H9 (cell line): ENCODE measurements at regions not wholly inside any gene's neighbourhood (a gene's known extent, or its start where the extent isn't known, plus 50 kb on each side); places are given as distances from the start of the nearest gene placed in this dataset.

Source experiments
- DNase-seq: peaks from one replicate; pipeline ENCODE4 v3.0.0-alpha.2; 2017
- H2AFZ ChIP-seq: one replicate; pipeline ENCODE4 v1.6.1; 2013; ENCODE audit warnings: mild to moderate bottlenecking, low read length, control low read depth, moderate library complexity
- H2AK5ac ChIP-seq: 2 replicates; pipeline ENCODE4 v1.6.1; 2013; ENCODE audit warnings: low read length, control low read depth, mixed read lengths; ENCODE audit not compliant: insufficient read length
- H2BK120ac ChIP-seq: one replicate; pipeline ENCODE4 v1.6.1; 2013; ENCODE audit warnings: low read depth, mild to moderate bottlenecking, low read length, control low read depth, inconsistent platforms; ENCODE audit not compliant: poor library complexity, severe bottlenecking
- H2BK12ac ChIP-seq: 2 replicates; pipeline ENCODE4 v1.6.1; 2013; ENCODE audit warnings: low read length, control low read depth, mixed read lengths, low read depth; ENCODE audit not compliant: insufficient read length
- H2BK15ac ChIP-seq: 2 replicates; pipeline ENCODE4 v1.6.1; 2013; ENCODE audit warnings: low read depth, low read length, control low read depth
- H2BK20ac ChIP-seq: one replicate; pipeline ENCODE4 v1.6.1; 2013; ENCODE audit warnings: low read depth, mild to moderate bottlenecking, low read length, control low read depth, inconsistent platforms; ENCODE audit not compliant: poor library complexity, severe bottlenecking
- H2BK5ac ChIP-seq: 2 replicates; pipeline ENCODE4 v1.6.1; 2013; ENCODE audit warnings: low read length, control low read depth, mixed read lengths; ENCODE audit not compliant: insufficient read length
- H3K14ac ChIP-seq: 2 replicates; pipeline ENCODE4 v1.6.1; 2013; ENCODE audit warnings: low read length, control low read depth; ENCODE audit not compliant: insufficient read depth
- H3K18ac ChIP-seq: 2 replicates; pipeline ENCODE4 v1.6.1; 2013; ENCODE audit warnings: low read depth, mild to moderate bottlenecking, mixed read lengths, low read length, control low read depth; ENCODE audit not compliant: insufficient read length
- H3K23ac ChIP-seq: 2 replicates; pipeline ENCODE4 v1.6.1; 2013; ENCODE audit warnings: low read length, control low read depth, mixed read lengths, low read depth; ENCODE audit not compliant: insufficient read length
- H3K23me2 ChIP-seq: 2 replicates; pipeline ENCODE4 v1.6.1; 2013; ENCODE audit warnings: low read depth, mild to moderate bottlenecking, mixed read lengths, low read length, control low read depth; ENCODE audit not compliant: insufficient read length, poor library complexity, severe bottlenecking
- H3K27ac ChIP-seq: 2 replicates; pipeline ENCODE4 v1.5.1; 2013; ENCODE audit warnings: low read length, control low read depth, mixed read lengths, low read depth; ENCODE audit not compliant: insufficient read length
- H3K27me3 ChIP-seq: 2 replicates; pipeline ENCODE4 v1.6.1; 2013; ENCODE audit warnings: low read length, control low read depth, inconsistent platforms; ENCODE audit not compliant: insufficient read depth
- H3K4ac ChIP-seq: 2 replicates; pipeline ENCODE4 v1.6.1; 2013; ENCODE audit warnings: low read depth, mild to moderate bottlenecking, control low read depth, inconsistent platforms, low read length, moderate library complexity
- H3K4me1 ChIP-seq: 2 replicates; pipeline ENCODE4 v1.6.1; 2013; ENCODE audit warnings: low read length, control low read depth, inconsistent platforms; ENCODE audit not compliant: insufficient read depth
- H3K4me2 ChIP-seq: 2 replicates; pipeline ENCODE4 v1.6.1; 2013; ENCODE audit warnings: low read length, control low read depth, mixed read lengths; ENCODE audit not compliant: insufficient read length, insufficient read depth
- H3K56ac ChIP-seq: 2 replicates; pipeline ENCODE4 v1.6.1; 2013; ENCODE audit warnings: low read depth, mild to moderate bottlenecking, mixed read lengths, low read length, control low read depth; ENCODE audit not compliant: insufficient read length
- H3K79me1 ChIP-seq: 2 replicates; pipeline ENCODE4 v1.6.1; 2013; ENCODE audit warnings: low read depth, mild to moderate bottlenecking, moderate library complexity, low read length, control low read depth, inconsistent platforms; ENCODE audit not compliant: insufficient read depth, poor library complexity, severe bottlenecking
- H3K79me2 ChIP-seq: 2 replicates; pipeline ENCODE4 v1.6.1; 2013; ENCODE audit warnings: low read length, control low read depth, inconsistent platforms; ENCODE audit not compliant: insufficient read depth
- H3K9ac ChIP-seq: 2 replicates; pipeline ENCODE4 v1.6.1; 2013; ENCODE audit warnings: low read length, control low read depth, mixed read lengths; ENCODE audit not compliant: insufficient read length; ENCODE audit errors: extremely low read depth
- H3K9me3 ChIP-seq: one replicate; pipeline ENCODE4 v1.6.1; 2013; ENCODE audit warnings: low read depth, low read length, inconsistent platforms; ENCODE audit not compliant: control insufficient read depth
- H3T11ph ChIP-seq: one replicate; pipeline ENCODE4 v1.6.1; 2013; ENCODE audit warnings: mild to moderate bottlenecking, low read length, control low read depth, inconsistent platforms
- H4K20me1 ChIP-seq: one replicate; pipeline ENCODE4 v1.6.1; 2013; ENCODE audit not compliant: control insufficient read depth, insufficient read length, insufficient read depth
- H4K5ac ChIP-seq: 2 replicates; pipeline ENCODE4 v1.6.1; 2013; ENCODE audit warnings: low read depth, mild to moderate bottlenecking, mixed read lengths, low read length, control low read depth; ENCODE audit not compliant: insufficient read length
- H4K8ac ChIP-seq: replicated peaks from 2 replicates; pipeline ENCODE4 v1.6.1; 2013; ENCODE audit warnings: low read length, control low read depth, mixed read lengths, low read depth; ENCODE audit not compliant: insufficient read length
- H4K91ac ChIP-seq: 2 replicates; pipeline ENCODE4 v1.6.1; 2013; ENCODE audit warnings: low read depth, mild to moderate bottlenecking, moderate library complexity, mixed read lengths, low read length, control low read depth; ENCODE audit not compliant: insufficient read length
- H3K27ac Mint-ChIP-seq, 3 experiments: 2 replicates in 2 of 3; 3 replicates in 1 of 3; pipeline ENCODE4 v1.8.0; 2020 to 2021; ENCODE audit warnings: mixed read lengths in 3 of 3, mild to moderate bottlenecking in 1 of 3, moderate library complexity in 1 of 3
- H3K27me3 Mint-ChIP-seq: 2 replicates; pipeline ENCODE4 v1.8.0; 2021; ENCODE audit warnings: low read depth, mild to moderate bottlenecking, moderate library complexity, mixed read lengths
- H3K36me3 Mint-ChIP-seq, 3 experiments: 2 replicates in 2 of 3; 3 replicates in 1 of 3; pipeline ENCODE4 v1.8.0; 2020 to 2021; ENCODE audit warnings: low read depth in 3 of 3, mixed read lengths in 3 of 3; ENCODE audit not compliant: insufficient read depth in 1 of 3
- H3K4me1 Mint-ChIP-seq, 2 experiments: 2 replicates each; pipeline ENCODE4 v1.8.0; 2020; ENCODE audit warnings: mixed read lengths in 2 of 2
- H3K4me3 Mint-ChIP-seq, 2 experiments: 2 replicates in 1 of 2; 3 replicates in 1 of 2; pipeline ENCODE4 v1.8.0; 2020 to 2021; ENCODE audit warnings: mild to moderate bottlenecking in 2 of 2, mixed read lengths in 2 of 2, moderate library complexity in 1 of 2
- H3K9me3 Mint-ChIP-seq, 2 experiments: 2 replicates in 1 of 2; 3 replicates in 1 of 2; pipeline ENCODE4 v1.8.0; 2020; ENCODE audit warnings: mild to moderate bottlenecking in 2 of 2, mixed read lengths in 2 of 2, moderate library complexity in 1 of 2
- WGBS: extraction: QIAGEN DNeasy Blood & Tissue Kit; methylation state at CpG from one replicate; pipeline ENCODE4 v1.1.7; 2013; ENCODE audit warnings: missing lambda C conversion rate, low lambda C conversion rate, mixed read lengths; ENCODE audit not compliant: insufficient read length; ENCODE audit errors: extremely low coverage; 5-methylcytosine and 5-hydroxymethylcytosine counted together
- TF ChIP-seq, protein P1 (sequence below): fragments of 200-600 bp; sonication (generic); conservative IDR thresholded peaks from 3 replicates; pipeline ENCODE4 v1.8.0; 2021; ENCODE audit warnings: antibody characterized with exemption, mild to moderate bottlenecking

DNA sequence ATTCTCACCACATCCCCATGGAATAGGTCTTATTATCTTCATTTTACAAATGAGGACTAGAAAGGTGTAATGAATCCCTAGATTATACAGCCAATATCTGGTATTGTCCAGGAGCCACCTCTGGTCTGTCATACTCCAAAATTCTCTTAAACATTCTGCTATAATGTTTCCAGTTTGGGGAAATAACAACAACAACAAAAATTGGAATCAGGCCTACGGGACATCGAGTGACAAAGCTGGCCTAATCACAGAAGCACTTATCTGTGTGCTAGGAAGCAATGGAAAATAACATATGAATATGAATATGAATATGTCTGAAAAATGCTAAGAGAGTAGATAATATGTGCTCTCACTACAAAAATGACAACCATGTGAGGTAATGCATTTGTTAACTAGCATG is 264.1 kb downstream of the GASK1B start:
- Histone ChIP-seq H2BK5ac (no peak overlapping the region), H3K23ac (no peak overlapping the region), H2BK120ac (no peak overlapping the region), H2BK15ac (no peak overlapping the region), H3K4me2 (no peak overlapping the region), H4K91ac (no peak overlapping the region), H2BK20ac (no peak overlapping the region), H3K9ac (no peak overlapping the region), H2BK12ac (no peak overlapping the region), H3K79me1 (no peaks in the 10 kb centered on the region), H3T11ph (no peak overlapping the region), H4K8ac (no peak overlapping the region), H3K9me3 (no peaks in the 10 kb centered on the region), H3K23me2 (no peaks in the 10 kb centered on the region), H3K4ac (no peak overlapping the region), H2AFZ (no peak overlapping the region), H3K56ac (no peak overlapping the region), H2AK5ac (no peak overlapping the region), H3K18ac (no peak overlapping the region), H3K27ac (no peak overlapping the region), H3K14ac (no peak overlapping the region), H3K79me2 (no peaks in the 10 kb centered on the region), H3K27me3 (no peaks in the 10 kb centered on the region), H4K20me1 (no peaks in the 10 kb centered on the region), H4K5ac (no peak overlapping the region), H3K4me1 (no peaks in the 10 kb centered on the region)
- no peaks in the 10 kb centered on the region for H3K9me3 Mint-ChIP-seq
- no peak overlapping the region for H3K4me3 Mint-ChIP-seq
- H3K4me1 Mint-ChIP-seq, result no peaks in the 10 kb centered on the region
- DNase-seq, result no peak
- no CpG with 5 or more reads among the region's 2 CpGs for WGBS
- H3K27ac Mint-ChIP-seq, result no peak overlapping the region
- H3K27me3 Mint-ChIP-seq, result no peaks in the 10 kb centered on the region
- TF ChIP-seq, protein P1, sequence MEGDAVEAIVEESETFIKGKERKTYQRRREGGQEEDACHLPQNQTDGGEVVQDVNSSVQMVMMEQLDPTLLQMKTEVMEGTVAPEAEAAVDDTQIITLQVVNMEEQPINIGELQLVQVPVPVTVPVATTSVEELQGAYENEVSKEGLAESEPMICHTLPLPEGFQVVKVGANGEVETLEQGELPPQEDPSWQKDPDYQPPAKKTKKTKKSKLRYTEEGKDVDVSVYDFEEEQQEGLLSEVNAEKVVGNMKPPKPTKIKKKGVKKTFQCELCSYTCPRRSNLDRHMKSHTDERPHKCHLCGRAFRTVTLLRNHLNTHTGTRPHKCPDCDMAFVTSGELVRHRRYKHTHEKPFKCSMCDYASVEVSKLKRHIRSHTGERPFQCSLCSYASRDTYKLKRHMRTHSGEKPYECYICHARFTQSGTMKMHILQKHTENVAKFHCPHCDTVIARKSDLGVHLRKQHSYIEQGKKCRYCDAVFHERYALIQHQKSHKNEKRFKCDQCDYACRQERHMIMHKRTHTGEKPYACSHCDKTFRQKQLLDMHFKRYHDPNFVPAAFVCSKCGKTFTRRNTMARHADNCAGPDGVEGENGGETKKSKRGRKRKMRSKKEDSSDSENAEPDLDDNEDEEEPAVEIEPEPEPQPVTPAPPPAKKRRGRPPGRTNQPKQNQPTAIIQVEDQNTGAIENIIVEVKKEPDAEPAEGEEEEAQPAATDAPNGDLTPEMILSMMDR, result no peak
- no peaks in the 10 kb centered on the region for H3K36me3 Mint-ChIP-seq
